Activated CD8-positive, alpha-beta memory T cell treated with anti-CD3 and anti-CD28 coated beads for 24 hours (primary cell): ENCODE measurements at regions not wholly inside any gene's neighbourhood (a gene's known extent, or its start where the extent isn't known, plus 50 kb on each side); places are given as distances from the start of the nearest gene placed in this dataset.
"Not testable (repeated sequence)": the region's sequence is repeated elsewhere in the genome, so short reads cannot be mapped to it uniquely, and the experiment has no call there.

Experiments used
- DNase-seq: peaks from one replicate; pipeline ENCODE4 v3.0.0-alpha.2; 2020

GRCh38 chr7:149599636-149600206 is 102.1 kb upstream of the ZNF746 start:
- DNase-seq: no peak

GRCh38 chr7:149598721-149599308 is 101.2 kb upstream of the ZNF746 start:
- DNase-seq: no peak

- not testable (repeated sequence) for DNase-seq
These were observed 100.2 kb upstream of the ZNF746 start for GRCh38 chr7:149597789-149598188.

GRCh38 chr7:149595541-149595940 is 97.9 kb upstream of the ZNF746 start:
- no peak for DNase-seq

GRCh38 chr7:149595078-149595477 is 97.5 kb upstream of the ZNF746 start:
- no peak for DNase-seq

- no peak for DNase-seq
These were observed 91.3 kb upstream of the ZNF746 start for GRCh38 chr7:149588930-149589329.

- DNase-seq: no peak
These were observed 89.3 kb upstream of the ZNF746 start for GRCh38 chr7:149586646-149587645.

- no peak for DNase-seq
These were observed 86.9 kb upstream of the ZNF746 start for GRCh38 chr7:149584530-149584929.

GRCh38 chr7:149584009-149584408 is 86.4 kb upstream of the ZNF746 start:
- no peak for DNase-seq

GRCh38 chr7:149580328-149580727 is 82.7 kb upstream of the ZNF746 start:
- no peak for DNase-seq

GRCh38 chr7:149579365-149579764 is 81.8 kb upstream of the ZNF746 start:
- peak; percentile 33 for DNase-seq

- DNase-seq: not testable (repeated sequence)
These were observed 76.8 kb upstream of the ZNF746 start for GRCh38 chr7:149574428-149574827.

- no peak for DNase-seq
These were observed 75.9 kb upstream of the ZNF746 start for GRCh38 chr7:149573519-149573918.

GRCh38 chr7:149572920-149573319 is 75.3 kb upstream of the ZNF746 start:
- DNase-seq: not testable (repeated sequence)

GRCh38 chr7:149570784-149571183 is 73.2 kb upstream of the ZNF746 start:
- no peak for DNase-seq

- no peak for DNase-seq
These were observed 72.3 kb upstream of the ZNF746 start for GRCh38 chr7:149569726-149570422.

- DNase-seq: no peak
These were observed 71.6 kb upstream of the ZNF746 start for GRCh38 chr7:149569025-149569725.

GRCh38 chr7:149568218-149568617 is 70.6 kb upstream of the ZNF746 start:
- DNase-seq: no peak

GRCh38 chr7:149566103-149566502 is 68.5 kb upstream of the ZNF746 start:
- DNase-seq: no peak

- DNase-seq: no peak
These were observed 67.4 kb upstream of the ZNF746 start for GRCh38 chr7:149565096-149565382.

GRCh38 chr7:149564340-149565095 is 66.9 kb upstream of the ZNF746 start:
- no peak for DNase-seq

GRCh38 chr7:149562602-149563001 is 65.0 kb upstream of the ZNF746 start:
- no peak for DNase-seq
